Activated naive CD4-positive, alpha-beta T cell treated with anti-CD3 and anti-CD28 coated beads for 36 hours (primary cell): ENCODE measurements at regions not wholly inside any gene's neighbourhood (a gene's known extent, or its start where the extent isn't known, plus 50 kb on each side); places are given as distances from the start of the nearest gene placed in this dataset.

Experiments used
- CTCF ChIA-PET: fragments of 350-600 bp; sonication (Branson Sonifier 250); formaldehyde crosslinking; loops from one replicate; lab custom pipeline; 2021; ENCODE audit warnings: antibody characterized with exemption; lab: Charles Lee
- DNase-seq: peaks from one replicate; pipeline ENCODE4 v3.0.0-alpha.2; 2020
- H3K27ac Mint-ChIP-seq: one replicate; pipeline ENCODE4 v1.8.0; 2021; ENCODE audit warnings: mild to moderate bottlenecking, mixed read lengths
- H3K27me3 Mint-ChIP-seq: one replicate; pipeline ENCODE4 v1.8.0; 2021; ENCODE audit warnings: low read depth, mixed read lengths
- H3K36me3 Mint-ChIP-seq: one replicate; pipeline ENCODE4 v1.8.0; 2021; ENCODE audit warnings: low read depth, mixed read lengths
- H3K4me1 Mint-ChIP-seq: one replicate; pipeline ENCODE4 v1.8.0; 2021; ENCODE audit warnings: low read depth, mixed read lengths
- H3K4me3 Mint-ChIP-seq: one replicate; pipeline ENCODE4 v1.8.0; 2021; ENCODE audit warnings: mild to moderate bottlenecking, moderate library complexity, mixed read lengths
- H3K9me3 Mint-ChIP-seq: one replicate; pipeline ENCODE4 v1.8.0; 2021; ENCODE audit warnings: mixed read lengths
- intact Hi-C: fragments of 100-400 bp; cut with micrococcal nuclease; formaldehyde crosslinking; loops from one replicate; pipeline ENCODE4 v1.15.1; 2023

DNA sequence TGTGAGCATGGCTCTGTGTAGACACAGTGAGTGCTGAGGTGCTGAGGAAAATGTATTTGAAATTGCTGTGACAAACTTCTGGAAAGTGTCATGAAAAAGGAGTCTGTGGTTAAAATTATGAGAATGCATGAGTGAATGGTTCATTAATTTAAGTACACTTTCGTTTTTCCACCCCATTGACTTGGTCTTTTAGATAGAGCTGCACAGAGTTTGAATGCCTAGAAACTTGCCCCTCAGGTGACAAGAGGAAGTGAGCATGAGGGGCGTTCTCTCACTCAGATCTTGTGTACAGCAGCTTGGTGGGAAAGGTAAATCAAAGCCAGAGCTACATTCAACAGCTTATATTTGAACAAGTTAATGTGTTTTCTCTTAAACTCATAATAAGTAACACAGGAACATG lies 296.8 kb downstream of the WDR72 start:
- CTCF ChIA-PET = no interaction called here
- peaks cover 4% of the 10 kb centered on the region for H3K27me3 Mint-ChIP-seq
- H3K36me3 Mint-ChIP-seq = no peaks in the 10 kb centered on the region
- peaks cover 5% of the 10 kb centered on the region for H3K9me3 Mint-ChIP-seq
- no peak for DNase-seq
- no peak overlapping the region for H3K27ac Mint-ChIP-seq
- intact Hi-C loops = no loop called here
- no peak overlapping the region for H3K4me3 Mint-ChIP-seq
- no peaks in the 10 kb centered on the region for H3K4me1 Mint-ChIP-seq

DNA sequence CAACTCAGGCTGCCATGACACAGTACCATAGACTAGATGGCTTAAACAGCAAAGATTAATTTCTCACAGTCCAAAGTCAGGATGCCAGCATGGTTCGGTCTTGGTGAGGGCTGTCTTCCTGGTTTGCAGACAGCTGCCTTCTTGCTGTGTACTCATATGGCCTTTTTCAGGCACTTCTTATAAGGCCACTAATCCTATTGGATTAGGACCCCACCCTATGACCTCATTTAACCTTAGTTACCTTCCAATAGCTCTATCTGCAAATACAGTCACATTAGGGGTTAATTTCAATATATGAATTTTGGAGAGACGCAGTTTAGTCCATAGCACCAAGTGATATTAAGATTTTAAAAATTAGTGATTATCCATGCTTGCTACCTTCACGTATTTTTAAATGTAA lies 297.8 kb downstream of the WDR72 start:
- no peak overlapping the region for H3K4me3 Mint-ChIP-seq
- DNase-seq = no peak
- H3K27ac Mint-ChIP-seq = no peak overlapping the region
- no peaks in the 10 kb centered on the region for H3K36me3 Mint-ChIP-seq
- CTCF ChIA-PET = no interaction called here
- peaks cover 4% of the 10 kb centered on the region for H3K27me3 Mint-ChIP-seq
- H3K4me1 Mint-ChIP-seq = no peaks in the 10 kb centered on the region
- intact Hi-C loops = no loop called here
- peaks cover 5% of the 10 kb centered on the region for H3K9me3 Mint-ChIP-seq

DNA sequence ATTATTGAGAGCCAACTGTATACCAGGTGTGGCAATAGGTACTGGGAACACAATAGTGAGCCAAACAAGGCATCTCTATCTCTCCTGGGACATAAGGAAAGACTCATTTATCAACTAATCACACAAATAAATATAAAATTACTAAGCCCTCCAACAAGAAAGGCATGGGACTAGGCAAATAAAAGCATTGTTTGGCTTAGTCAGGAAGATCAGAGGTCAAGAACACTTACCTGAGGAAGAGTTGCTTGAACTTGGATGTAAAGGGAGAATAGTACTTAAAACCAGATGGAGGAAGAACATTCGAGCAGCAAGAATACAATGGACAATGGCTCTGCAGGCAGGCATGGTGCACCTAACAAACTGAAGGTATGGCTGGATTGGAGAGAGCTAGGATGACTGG lies 300.7 kb downstream of the WDR72 start:
- Mint-ChIP-seq H3K36me3 (no peaks in the 10 kb centered on the region), H3K4me1 (no peaks in the 10 kb centered on the region), H3K27me3 (peaks cover 4% of the 10 kb centered on the region), H3K27ac (no peak overlapping the region), H3K9me3 (peaks cover 5% of the 10 kb centered on the region), H3K4me3 (no peak overlapping the region)
- intact Hi-C loops = no loop called here
- CTCF ChIA-PET = no interaction called here
- no peak for DNase-seq

DNA sequence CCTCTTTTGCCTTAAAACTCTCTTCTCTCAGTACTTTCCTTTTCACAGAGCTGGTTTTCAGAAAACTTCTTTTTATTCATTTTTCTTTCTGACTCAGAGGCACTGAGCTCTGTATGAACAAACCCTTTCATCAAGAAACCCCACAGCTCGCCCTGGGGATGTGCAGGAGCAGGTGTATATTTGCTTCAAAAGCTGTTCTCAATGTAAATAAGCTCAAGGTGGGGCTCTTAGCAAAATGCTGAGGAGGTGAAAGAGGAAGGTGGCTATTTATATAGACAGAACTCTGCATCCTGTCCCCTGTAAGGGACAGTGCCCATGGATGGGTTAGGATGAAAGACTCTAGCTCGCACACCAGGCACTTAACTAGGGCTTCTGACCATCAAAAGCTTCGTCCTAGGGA lies 302.0 kb downstream of the WDR72 start:
- peaks cover 4% of the 10 kb centered on the region for H3K27me3 Mint-ChIP-seq
- intact Hi-C loops = no loop called here
- H3K36me3 Mint-ChIP-seq = no peaks in the 10 kb centered on the region
- CTCF ChIA-PET = no interaction called here
- H3K9me3 Mint-ChIP-seq = peaks cover 5% of the 10 kb centered on the region
- no peak for DNase-seq
- H3K27ac Mint-ChIP-seq = no peak overlapping the region
- H3K4me3 Mint-ChIP-seq = no peak overlapping the region
- no peaks in the 10 kb centered on the region for H3K4me1 Mint-ChIP-seq

DNA sequence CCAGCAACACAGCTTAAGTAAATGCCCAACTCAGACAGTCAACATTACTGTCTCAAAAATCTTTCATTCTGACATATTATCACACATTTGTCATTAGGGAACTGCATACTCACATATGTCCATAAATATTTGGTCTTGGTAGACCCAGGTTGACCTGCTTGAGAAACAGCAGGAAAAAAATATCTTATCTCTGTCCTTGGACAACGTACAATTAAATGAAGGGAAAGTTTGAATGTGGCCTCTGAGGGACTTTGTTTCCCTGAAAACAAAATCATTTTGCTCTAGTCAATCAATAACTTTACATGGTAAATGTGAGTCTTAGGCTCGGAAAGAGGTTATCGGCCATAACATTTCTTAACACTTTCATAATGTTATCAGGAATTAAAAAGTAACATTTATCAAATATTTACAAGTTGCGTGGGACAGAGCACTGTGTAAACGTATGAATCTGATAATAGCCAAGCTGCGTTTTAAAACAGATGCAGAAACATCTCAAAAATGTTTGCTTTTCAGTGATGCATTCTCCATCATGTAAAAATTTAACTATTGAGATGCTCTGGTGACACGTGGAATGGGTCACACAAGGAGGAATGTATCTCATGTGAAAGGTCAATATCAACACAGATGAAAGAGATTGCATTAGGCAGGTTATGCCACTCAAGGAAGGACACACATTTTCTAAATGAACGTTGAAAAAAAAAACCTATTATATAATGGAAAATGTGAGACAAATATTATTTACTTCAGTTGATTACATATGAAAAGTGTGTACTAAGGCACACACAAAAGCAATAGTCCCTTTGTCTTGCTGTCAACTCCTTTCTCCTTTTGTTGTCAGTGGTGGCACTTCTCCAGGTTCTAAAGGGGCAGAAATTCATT lies 304.4 kb downstream of the WDR72 start:
- Mint-ChIP-seq H3K9me3 (no peaks in the 10 kb centered on the region), H3K27me3 (peaks cover 4% of the 10 kb centered on the region), H3K27ac (no peak overlapping the region), H3K4me1 (no peaks in the 10 kb centered on the region), H3K4me3 (no peak overlapping the region), H3K36me3 (no peaks in the 10 kb centered on the region)
- CTCF ChIA-PET = no interaction called here
- DNase-seq = no peak
- intact Hi-C loops = no loop called here

DNA sequence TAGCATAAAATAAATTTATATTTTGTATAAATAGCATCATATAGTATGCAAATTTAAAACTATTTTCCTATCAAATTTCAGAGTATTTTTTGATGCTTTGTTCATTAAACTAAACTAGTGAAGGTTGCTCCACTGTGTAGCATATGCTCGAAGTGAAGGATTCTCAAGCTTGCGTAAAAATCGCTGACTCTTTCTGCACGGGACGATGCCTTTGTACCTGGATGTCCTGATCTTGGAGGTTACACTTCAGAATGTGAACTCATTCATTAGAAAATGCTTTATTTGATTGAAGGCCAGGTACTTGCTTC lies 305.0 kb downstream of the WDR72 start:
- CTCF ChIA-PET = no interaction called here
- no peaks in the 10 kb centered on the region for H3K9me3 Mint-ChIP-seq
- H3K27ac Mint-ChIP-seq = no peak overlapping the region
- no peaks in the 10 kb centered on the region for H3K36me3 Mint-ChIP-seq
- no peak for DNase-seq
- H3K4me1 Mint-ChIP-seq = no peaks in the 10 kb centered on the region
- peaks cover 4% of the 10 kb centered on the region for H3K27me3 Mint-ChIP-seq
- no peak overlapping the region for H3K4me3 Mint-ChIP-seq
- intact Hi-C loops = no loop called here

DNA sequence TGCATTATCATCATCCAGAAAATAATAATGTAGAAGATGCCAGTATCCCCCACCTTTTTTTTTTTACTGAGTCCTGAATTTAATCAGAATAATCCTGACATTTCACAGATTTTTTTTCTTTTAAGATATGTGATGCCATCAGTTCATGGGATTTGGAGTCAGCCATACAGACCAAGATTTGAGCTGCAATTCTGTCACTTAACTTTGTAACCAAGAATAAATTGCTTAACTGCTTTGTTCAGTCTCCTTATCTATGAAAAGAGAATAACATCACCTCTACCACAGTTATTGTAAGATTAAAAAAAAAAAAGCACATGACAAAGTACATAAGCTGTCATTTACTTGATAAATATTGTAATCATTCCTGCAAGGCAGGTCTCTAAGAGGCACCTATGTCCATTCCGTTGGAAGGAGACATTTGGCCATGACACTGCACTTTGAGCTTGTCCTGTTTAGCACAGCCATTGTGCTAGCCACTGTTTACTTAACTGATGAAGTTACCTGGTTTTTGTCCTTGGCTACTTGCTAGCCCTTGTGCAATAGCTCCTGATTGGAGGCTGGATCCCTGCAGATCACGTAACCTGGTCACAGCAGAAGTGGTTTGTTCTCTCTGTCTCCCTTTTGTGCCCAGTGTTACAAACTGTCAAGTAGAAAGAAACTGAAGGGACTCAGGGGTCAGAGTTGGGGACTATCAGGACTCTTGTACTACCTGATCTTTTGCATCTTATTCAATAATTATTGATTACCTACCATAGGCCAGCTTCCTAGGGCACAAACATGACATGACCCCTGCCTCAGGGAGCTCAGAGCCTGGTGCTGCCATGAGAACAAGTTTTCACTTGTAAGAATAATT lies 306.0 kb downstream of the WDR72 start:
- CTCF ChIA-PET = interaction anchor here (0.6 kb wide), 1 partner anchor 69 kb away, joined by 3 read pairs; no protein-coding TSS in a partner anchor
- no peak overlapping the region for H3K27ac Mint-ChIP-seq
- no peak overlapping the region for H3K4me3 Mint-ChIP-seq
- intact Hi-C loops = no loop called here
- DNase-seq = no peak
- H3K27me3 Mint-ChIP-seq = no peaks in the 10 kb centered on the region
- H3K36me3 Mint-ChIP-seq = no peaks in the 10 kb centered on the region
- H3K9me3 Mint-ChIP-seq = no peaks in the 10 kb centered on the region
- H3K4me1 Mint-ChIP-seq = no peaks in the 10 kb centered on the region

DNA sequence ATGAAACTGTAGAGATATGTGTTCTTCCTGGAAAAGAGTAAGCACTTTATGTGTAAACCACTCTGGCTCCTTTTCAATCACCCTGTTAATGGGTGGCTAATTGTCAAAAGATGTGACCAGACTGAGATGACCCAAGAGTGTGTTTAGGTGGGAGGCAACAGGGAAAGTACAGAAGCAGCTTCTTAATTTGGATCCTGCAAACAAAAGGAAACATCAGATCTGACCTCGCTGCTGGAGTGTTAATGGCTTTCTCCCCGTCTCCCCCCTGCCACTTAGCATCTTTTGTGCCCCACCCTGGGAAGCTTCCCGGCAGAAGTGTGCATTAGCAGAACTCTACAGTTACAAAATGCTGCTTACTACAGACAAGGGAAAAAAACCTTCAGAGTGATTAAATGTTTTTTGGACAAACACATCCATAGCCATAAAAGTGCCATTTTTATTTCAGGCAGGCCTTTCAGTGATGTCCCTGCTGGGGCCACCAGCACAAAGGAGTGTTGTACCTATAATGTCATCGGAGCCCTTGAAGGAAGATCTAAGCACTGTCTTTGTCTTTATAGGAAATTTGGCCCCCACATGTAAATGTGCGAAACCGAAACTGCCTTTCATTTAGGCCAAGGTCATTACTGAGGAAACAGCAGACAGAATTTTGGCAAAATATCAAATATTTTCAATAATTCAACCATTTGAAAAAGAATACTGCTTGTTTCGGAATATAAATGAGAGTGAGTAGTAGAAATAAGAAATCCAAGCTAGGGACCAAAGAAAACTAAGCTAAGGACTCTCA lies 311.0 kb downstream of the WDR72 start:
- DNase-seq = no peak
- Mint-ChIP-seq H3K4me1 (no peaks in the 10 kb centered on the region), H3K27me3 (no peaks in the 10 kb centered on the region), H3K9me3 (no peaks in the 10 kb centered on the region), H3K36me3 (no peaks in the 10 kb centered on the region), H3K27ac (no peak overlapping the region), H3K4me3 (no peak overlapping the region)
- CTCF ChIA-PET = no interaction called here
- intact Hi-C loops = no loop called here

DNA sequence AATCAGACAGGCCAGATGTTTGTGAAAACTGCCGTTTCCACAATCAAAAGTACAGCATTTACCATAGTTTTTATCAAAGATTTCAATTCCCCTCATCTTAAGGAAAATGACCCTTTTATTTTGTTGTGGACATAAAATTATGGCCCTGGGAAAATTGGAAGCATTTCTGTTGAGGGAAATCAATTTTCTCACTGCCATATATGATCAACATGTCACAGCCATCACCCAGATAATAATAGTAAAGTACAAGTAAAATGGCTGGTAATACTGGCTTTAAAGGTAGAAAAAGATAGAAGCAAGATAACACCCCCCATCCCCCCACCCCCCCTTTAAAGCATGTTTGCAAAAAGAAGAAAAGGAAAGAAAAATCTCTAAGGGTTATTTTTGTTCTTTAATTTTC lies 311.7 kb downstream of the WDR72 start:
- Mint-ChIP-seq H3K27ac (no peak overlapping the region), H3K27me3 (no peaks in the 10 kb centered on the region), H3K4me1 (no peaks in the 10 kb centered on the region), H3K9me3 (no peaks in the 10 kb centered on the region), H3K36me3 (no peaks in the 10 kb centered on the region), H3K4me3 (no peak overlapping the region)
- intact Hi-C loops = no loop called here
- DNase-seq = no peak
- CTCF ChIA-PET = no interaction called here

DNA sequence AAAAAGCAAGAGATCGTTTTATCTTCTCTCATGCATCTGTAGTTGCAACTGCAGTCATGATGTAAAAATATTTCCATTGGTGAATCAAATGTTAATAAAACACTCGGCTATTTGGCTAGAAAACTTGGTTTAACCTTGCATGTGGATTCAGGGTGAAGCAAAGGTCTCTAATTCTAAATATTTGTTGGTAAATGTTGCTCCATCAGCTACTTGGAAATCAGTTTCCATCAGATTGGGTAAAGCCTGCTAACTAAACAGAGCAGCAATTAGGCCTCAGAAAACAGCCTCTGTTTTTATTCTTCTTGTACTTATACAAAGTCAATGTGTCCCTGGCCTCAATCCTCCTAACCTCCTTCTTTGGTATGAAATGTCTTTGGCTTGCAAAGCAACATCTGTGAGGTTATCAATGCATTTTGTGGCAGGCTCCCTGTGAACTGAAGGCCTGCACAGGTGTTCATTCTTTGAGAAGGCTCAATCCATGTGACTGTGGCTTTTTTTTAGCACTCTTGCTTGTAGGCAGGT lies 312.3 kb downstream of the WDR72 start:
- CTCF ChIA-PET = no interaction called here
- no peaks in the 10 kb centered on the region for H3K36me3 Mint-ChIP-seq
- H3K9me3 Mint-ChIP-seq = no peaks in the 10 kb centered on the region
- H3K4me3 Mint-ChIP-seq = no peak overlapping the region
- no peak overlapping the region for H3K27ac Mint-ChIP-seq
- H3K4me1 Mint-ChIP-seq = no peaks in the 10 kb centered on the region
- H3K27me3 Mint-ChIP-seq = no peaks in the 10 kb centered on the region
- intact Hi-C loops = no loop called here
- no peak for DNase-seq

DNA sequence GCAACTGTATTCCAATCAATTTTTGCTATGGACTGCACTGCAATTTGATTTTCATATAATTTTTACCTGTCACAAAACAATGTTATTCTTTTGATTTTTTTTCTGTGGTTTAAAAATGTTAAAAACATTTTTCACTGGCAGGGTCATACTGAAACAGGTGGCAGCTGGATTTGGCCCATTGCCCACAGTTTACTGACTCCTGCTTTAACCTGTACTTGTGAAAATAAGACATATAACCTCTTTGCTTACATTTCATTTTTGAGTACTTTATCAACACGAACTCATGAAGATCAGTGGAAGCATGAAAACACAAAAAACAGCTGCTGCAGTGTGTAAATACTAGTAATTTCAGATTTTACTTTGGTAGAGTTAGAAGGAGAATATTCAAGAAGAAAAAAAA lies 313.1 kb downstream of the WDR72 start:
- CTCF ChIA-PET = no interaction called here
- H3K27ac Mint-ChIP-seq = no peak overlapping the region
- no peak for DNase-seq
- no peaks in the 10 kb centered on the region for H3K27me3 Mint-ChIP-seq
- H3K4me1 Mint-ChIP-seq = no peaks in the 10 kb centered on the region
- no peaks in the 10 kb centered on the region for H3K36me3 Mint-ChIP-seq
- H3K4me3 Mint-ChIP-seq = no peak overlapping the region
- no peaks in the 10 kb centered on the region for H3K9me3 Mint-ChIP-seq
- intact Hi-C loops = no loop called here

DNA sequence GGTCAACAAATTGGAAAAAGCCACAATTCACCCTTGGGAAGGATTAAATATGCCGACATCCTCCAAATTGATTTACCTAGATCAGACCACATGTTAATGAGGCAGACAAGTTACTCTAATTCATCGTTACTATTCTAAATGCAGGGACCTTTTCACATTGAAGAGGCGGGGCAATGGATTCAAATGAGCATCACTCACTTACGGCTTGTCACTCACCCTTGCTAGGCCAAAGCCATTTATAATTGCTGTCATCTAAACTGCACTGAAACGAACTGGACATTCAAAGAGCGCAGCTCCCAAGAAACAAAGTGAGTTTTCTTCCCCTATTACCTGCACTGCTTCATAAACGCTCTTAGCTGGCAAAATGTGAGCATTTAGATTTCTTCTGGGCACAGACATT lies 313.9 kb downstream of the WDR72 start:
- H3K27ac Mint-ChIP-seq = no peak overlapping the region
- no peaks in the 10 kb centered on the region for H3K27me3 Mint-ChIP-seq
- H3K9me3 Mint-ChIP-seq = no peaks in the 10 kb centered on the region
- CTCF ChIA-PET = no interaction called here
- intact Hi-C loops = no loop called here
- no peaks in the 10 kb centered on the region for H3K4me1 Mint-ChIP-seq
- no peak overlapping the region for H3K4me3 Mint-ChIP-seq
- DNase-seq = no peak
- H3K36me3 Mint-ChIP-seq = no peaks in the 10 kb centered on the region
